ENCODE measurements at regions not wholly inside any gene's neighbourhood (a gene's known extent, or its start where the extent isn't known, plus 50 kb on each side); places are given as distances from the start of the nearest gene placed in this dataset.
A peak's percentile ranks its signal among the peaks of the same experiment; 100 is the strongest.

DNA sequence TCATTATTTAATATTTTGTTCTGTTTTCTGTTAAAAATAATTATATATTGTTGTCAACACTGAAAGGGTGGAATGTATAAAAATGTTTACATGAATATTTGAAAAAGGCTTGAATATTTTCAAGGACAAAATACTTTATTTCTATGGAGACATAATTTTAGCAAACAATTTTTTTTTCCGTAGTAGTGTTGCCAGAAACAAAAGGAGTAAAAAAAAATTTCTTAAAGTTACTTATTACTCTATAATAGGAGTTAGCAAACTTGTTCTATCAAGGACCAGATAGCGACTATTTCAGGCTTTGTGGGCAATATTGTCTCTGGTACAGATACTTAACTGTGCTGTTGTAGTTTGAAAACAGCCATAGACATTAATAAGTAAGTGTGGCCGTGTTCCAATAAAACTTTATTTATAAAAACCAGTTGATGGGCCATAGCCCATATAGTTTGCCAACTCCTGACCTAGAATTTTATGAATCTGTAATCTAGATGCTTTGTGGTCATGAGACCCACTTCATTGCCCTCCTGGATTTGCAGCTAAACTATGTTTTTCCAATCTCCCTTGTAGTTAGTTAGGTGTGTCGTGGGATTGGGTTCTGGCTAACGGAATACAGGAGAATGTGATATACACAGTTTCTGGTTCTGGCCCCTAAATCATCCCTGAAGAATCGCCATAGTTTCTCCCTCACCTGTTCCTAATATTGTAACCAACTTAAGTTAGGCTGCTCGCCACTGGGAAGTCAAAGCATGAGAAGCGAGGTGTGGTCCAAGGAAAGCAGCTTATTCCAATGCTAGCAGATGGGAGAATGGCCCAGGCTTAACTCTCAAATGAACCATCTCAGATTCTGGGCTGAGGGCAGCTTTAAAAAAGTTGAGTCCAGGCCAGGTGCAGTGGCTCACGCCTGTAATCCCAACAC, 153.6 kb downstream of the ABCA8 start:
- TF ChIP-seq, protein P1, sequence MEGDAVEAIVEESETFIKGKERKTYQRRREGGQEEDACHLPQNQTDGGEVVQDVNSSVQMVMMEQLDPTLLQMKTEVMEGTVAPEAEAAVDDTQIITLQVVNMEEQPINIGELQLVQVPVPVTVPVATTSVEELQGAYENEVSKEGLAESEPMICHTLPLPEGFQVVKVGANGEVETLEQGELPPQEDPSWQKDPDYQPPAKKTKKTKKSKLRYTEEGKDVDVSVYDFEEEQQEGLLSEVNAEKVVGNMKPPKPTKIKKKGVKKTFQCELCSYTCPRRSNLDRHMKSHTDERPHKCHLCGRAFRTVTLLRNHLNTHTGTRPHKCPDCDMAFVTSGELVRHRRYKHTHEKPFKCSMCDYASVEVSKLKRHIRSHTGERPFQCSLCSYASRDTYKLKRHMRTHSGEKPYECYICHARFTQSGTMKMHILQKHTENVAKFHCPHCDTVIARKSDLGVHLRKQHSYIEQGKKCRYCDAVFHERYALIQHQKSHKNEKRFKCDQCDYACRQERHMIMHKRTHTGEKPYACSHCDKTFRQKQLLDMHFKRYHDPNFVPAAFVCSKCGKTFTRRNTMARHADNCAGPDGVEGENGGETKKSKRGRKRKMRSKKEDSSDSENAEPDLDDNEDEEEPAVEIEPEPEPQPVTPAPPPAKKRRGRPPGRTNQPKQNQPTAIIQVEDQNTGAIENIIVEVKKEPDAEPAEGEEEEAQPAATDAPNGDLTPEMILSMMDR (IDR thresholded peaks at IDR 0.05; ENCODE audit: low read depth, low read length, missing control alignments) = no peak
- no peak overlapping the region for H3K4me3 ChIP-seq (replicated peaks; ENCODE audit: low read depth, low read length)
- DNase-seq (ENCODE audit: extremely low read depth, low read depth) = no peak

DNA sequence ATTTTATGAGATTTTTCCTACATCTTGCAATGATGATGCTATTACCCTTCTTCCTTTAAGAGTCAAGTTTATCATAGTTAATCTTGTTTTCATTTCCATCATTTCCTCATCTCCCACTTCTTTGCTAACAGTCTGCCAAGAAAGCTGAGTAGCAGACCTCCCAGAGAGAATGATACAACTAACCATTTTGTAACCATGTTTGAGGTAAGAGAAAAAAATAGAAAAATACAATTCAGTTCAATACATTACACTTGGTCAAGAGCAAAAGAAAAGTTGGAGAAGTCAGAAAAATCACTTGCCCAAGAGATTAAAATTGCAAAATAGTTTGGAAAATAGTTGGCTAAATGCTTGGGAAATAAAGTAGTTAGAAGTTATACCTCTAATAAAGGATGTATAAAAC, 154.4 kb downstream of the ABCA8 start:
- no peak for DNase-seq (ENCODE audit: extremely low read depth, low read depth)
- TF ChIP-seq, protein P1 (IDR thresholded peaks at IDR 0.05; ENCODE audit: low read depth, low read length, missing control alignments) = no peak
- no peak overlapping the region for H3K4me3 ChIP-seq (replicated peaks; ENCODE audit: low read depth, low read length)

DNA sequence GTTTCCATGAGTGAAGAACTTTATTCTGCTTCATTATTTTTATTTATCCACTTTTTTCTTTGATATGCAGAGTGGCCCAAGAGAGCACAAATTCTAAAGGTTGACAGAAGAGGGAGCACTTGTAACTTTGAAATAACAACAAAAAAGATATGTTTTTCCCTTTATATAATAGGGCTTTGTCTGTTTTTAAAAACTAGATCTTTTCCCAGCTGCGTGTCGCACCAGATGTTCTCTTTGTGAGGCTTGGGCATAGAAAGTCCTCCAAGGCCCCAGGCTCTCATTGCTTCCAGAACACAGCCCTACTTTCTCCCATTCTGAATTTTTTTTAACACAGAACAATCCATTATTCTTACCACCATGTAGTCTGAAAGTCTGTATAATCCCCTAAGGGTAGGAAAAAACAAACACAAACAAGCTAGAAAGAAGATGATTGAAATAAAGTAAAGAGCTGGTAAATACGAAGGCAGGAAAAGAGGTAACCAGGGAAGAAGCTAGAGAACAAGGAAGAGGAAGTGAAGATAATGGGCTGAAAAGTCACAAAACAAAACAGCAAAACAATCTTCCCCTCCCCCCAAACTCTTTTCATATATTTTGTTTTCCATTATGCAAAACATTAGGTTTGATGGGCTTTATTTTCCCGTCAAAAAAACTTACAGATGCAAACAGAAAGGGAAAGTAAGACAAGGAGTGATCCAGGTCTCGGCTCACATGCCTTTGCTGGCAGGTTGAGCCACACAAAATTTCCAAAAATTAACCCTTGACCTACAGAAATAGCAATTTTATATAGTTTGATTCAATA, 160.4 kb downstream of the ABCA8 start:
- peak; percentile 46 for DNase-seq (ENCODE audit: extremely low read depth, low read depth)
- TF ChIP-seq, protein P1 (IDR thresholded peaks at IDR 0.05; ENCODE audit: low read depth, low read length, missing control alignments) = peak; percentile 36
- H3K4me3 ChIP-seq (replicated peaks; ENCODE audit: low read depth, low read length) = no peak overlapping the region

DNA sequence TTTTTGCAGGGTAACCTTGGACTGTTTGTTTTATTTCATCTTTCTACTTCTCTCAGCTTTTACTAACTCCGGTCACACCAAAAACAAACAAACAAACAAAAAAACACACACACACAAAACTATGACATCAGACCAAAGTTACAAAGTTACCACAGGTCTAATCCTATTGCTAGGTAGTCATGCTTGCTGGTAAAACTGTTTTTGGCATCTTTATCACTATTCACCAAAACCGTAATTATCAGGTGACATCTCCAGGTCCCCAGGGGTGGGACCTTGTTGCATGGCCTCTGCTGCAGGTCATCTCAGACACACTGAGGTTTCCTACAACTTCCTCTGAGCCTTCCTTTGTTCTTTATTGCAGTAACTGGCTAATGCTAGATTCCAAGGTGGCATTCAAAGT, 162.3 kb downstream of the ABCA8 start:
- no peak overlapping the region for H3K4me3 ChIP-seq (replicated peaks; ENCODE audit: low read depth, low read length)
- no peak for DNase-seq (ENCODE audit: extremely low read depth, low read depth)
- TF ChIP-seq, protein P1 (IDR thresholded peaks at IDR 0.05; ENCODE audit: low read depth, low read length, missing control alignments) = no peak

DNA sequence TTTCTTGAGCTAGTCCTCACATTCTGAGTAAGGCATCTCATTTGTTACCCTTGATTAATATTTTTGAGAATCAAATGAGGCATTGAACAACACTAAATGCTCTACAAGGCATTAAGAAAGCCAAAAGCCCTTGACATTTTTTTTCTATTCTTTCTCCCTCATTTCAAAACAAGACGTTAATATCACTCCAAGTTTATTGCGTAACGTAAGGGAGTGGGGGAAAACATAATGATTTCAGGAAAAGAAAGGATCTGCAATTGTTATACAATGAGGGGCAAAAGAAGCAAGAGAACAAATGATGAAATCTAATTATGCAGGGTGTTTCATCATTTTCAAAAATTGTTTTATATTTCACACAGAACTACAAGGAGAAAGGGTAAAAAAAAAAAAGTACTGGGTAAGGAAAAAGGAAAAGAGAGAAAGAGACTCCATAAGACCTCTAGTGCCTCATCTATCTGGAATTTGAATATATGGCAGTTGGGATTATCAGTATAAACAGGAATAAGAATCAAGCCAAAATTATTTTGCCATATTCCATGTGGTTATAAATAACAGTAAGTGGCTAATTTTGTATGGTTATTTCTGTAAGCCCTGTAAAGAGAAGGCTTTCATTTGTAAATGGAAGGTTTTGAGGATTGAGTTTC, 163.0 kb downstream of the ABCA8 start:
- no peak overlapping the region for H3K4me3 ChIP-seq (replicated peaks; ENCODE audit: low read depth, low read length)
- TF ChIP-seq, protein P1 (IDR thresholded peaks at IDR 0.05; ENCODE audit: low read depth, low read length, missing control alignments) = no peak
- DNase-seq (ENCODE audit: extremely low read depth, low read depth) = no peak

DNA sequence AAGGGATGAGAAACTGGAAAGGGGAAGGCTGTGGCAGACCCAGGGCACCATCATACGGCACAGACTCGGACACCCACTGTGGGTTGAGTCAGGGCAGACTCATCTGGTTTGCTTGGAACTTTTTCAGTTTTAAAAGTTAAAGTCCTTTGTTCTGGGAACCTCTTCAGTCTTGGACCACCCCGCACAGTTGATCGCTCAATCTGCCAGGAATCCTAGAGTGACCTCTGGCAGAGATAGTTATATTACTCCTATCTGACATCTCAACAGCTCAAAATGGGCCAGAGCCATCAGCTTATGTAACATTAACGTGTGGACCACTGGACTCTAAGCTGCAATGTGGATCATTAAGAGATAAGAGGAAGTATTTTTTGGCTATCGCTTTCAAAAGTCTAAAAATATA, 164.3 kb downstream of the ABCA8 start:
- H3K4me3 ChIP-seq (replicated peaks; ENCODE audit: low read depth, low read length) = no peak overlapping the region
- no peak for DNase-seq (ENCODE audit: extremely low read depth, low read depth)
- TF ChIP-seq, protein P1 (IDR thresholded peaks at IDR 0.05; ENCODE audit: low read depth, low read length, missing control alignments) = no peak

All from HFF-Myc (cell line).